Esophagus muscularis mucosa (tissue), 4 donors: ENCODE measurements at regions not wholly inside any gene's neighbourhood (a gene's known extent, or its start where the extent isn't known, plus 50 kb on each side); places are given as distances from the start of the nearest gene placed in this dataset.

Experiments used
- CTCF ChIP-seq, 3 experiments: fragments of 200-600 bp in 2 of 3; fragments of 450-650 bp in 1 of 3; sonication (generic) in 2 of 3; IDR thresholded peaks; one replicate each; pipeline ENCODE4 v1.5.1; 2017 to 2019; ENCODE audit warnings: antibody characterized with exemption in 3 of 3, mild to moderate bottlenecking in 2 of 3, moderate library complexity in 1 of 3
- EP300 ChIP-seq: sonication (generic); formaldehyde crosslinking; IDR thresholded peaks from one replicate; pipeline ENCODE4 v1.6.1; 2017; ENCODE audit warnings: antibody characterized with exemption
- POLR2A ChIP-seq: fragments of 450-650 bp; IDR thresholded peaks from one replicate; pipeline ENCODE4 v1.6.1; 2017; ENCODE audit warnings: antibody characterized with exemption, moderate library complexity, mild to moderate bottlenecking, low read depth
- POLR2AphosphoS5 ChIP-seq, 2 donors: sonication (generic); formaldehyde crosslinking; IDR thresholded peaks; one replicate each; pipeline ENCODE4 v1.6.1; 2017; ENCODE audit warnings: antibody characterized with exemption in 2 of 2

- no peak for TF ChIP-seq CTCF (IDR thresholded peaks at IDR 0.05)
- no peak for TF ChIP-seq POLR2A
- no peak for TF ChIP-seq POLR2AphosphoS5 (IDR thresholded peaks at IDR 0.05)
- TF ChIP-seq EP300 = no peak
These were observed 280.4 kb upstream of the COL3A1 start for GRCh38 chr2:188693771-188694170.
